H1 (cell line): ENCODE measurements at regions not wholly inside any gene's neighbourhood (a gene's known extent, or its start where the extent isn't known, plus 50 kb on each side); places are given as distances from the start of the nearest gene placed in this dataset.

Experiments
- CTCF ChIA-PET: fragments of 300-600 bp; sonication (Branson Sonifier 250); formaldehyde crosslinking; loops from one replicate; lab custom pipeline; 2021; ENCODE audit not compliant: partially characterized antibody; lab: Charles Lee
- POLR2A ChIA-PET: fragments of 300-600 bp; sonication (Branson Sonifier 250); formaldehyde crosslinking; loops from one replicate; lab custom pipeline; 2021; ENCODE audit warnings: inconsistent platforms; ENCODE audit not compliant: partially characterized antibody; lab: Charles Lee
- DNase-seq, 2 experiments: peaks; one replicate each; pipeline versions ENCODE4 v3.0.0 to v3.0.0-alpha.2; 2010 to 2022; ENCODE audit warnings: low spot score in 2 of 2, low read depth in 1 of 2, mixed read lengths in 1 of 2
- FAIRE-seq: peaks from 2 replicates; lab custom pipeline; 2011; peaks lifted over from hg19 to GRCh38; lab: Jason Lieb, UNC
- H2AFZ ChIP-seq: 2 replicates; pipeline ENCODE4 v1.8.1; 2012; ENCODE audit warnings: low read length, inconsistent platforms
- H2AK5ac ChIP-seq: 2 replicates; pipeline ENCODE4 v1.6.1; 2013; ENCODE audit warnings: low read depth, low read length
- H2BK120ac ChIP-seq: replicated peaks from 2 replicates; pipeline ENCODE3; 2013; ENCODE audit warnings: low read depth, low read length, inconsistent platforms
- H2BK12ac ChIP-seq: 2 replicates; pipeline ENCODE4 v1.6.1; 2013; ENCODE audit warnings: low read depth, low read length
- H2BK15ac ChIP-seq: 2 replicates; pipeline ENCODE4 v1.6.1; 2013; ENCODE audit warnings: low read length
- H2BK20ac ChIP-seq: 2 replicates; pipeline ENCODE4 v1.6.1; 2013; ENCODE audit warnings: low read length
- H2BK5ac ChIP-seq: 2 replicates; pipeline ENCODE4 v1.6.1; 2013; ENCODE audit warnings: low read depth, low read length
- H3K14ac ChIP-seq: 2 replicates; pipeline ENCODE4 v1.6.1; 2013; ENCODE audit warnings: inconsistent platforms; ENCODE audit not compliant: insufficient read length
- H3K18ac ChIP-seq: 2 replicates; pipeline ENCODE4 v1.6.1; 2013; ENCODE audit warnings: low read length; ENCODE audit errors: extremely low read depth
- H3K23ac ChIP-seq: 2 replicates; pipeline ENCODE4 v1.6.1; 2013; ENCODE audit warnings: inconsistent platforms; ENCODE audit not compliant: insufficient read length
- H3K23me2 ChIP-seq: 2 replicates; pipeline ENCODE4 v1.6.1; 2013; ENCODE audit warnings: low read depth, low read length
- H3K27ac ChIP-seq: 2 replicates; pipeline ENCODE4 v1.6.1; 2011; ENCODE audit warnings: low read depth, low read length, inconsistent platforms
- H3K27me3 ChIP-seq, 4 experiments: replicated peaks in 1 of 4; 1 replicate in 1 of 4; 2 replicates in 3 of 4; pipeline versions ENCODE4 v1.6.1 to v1.8.1; 2011 to 2013; ENCODE audit warnings: low read length in 3 of 4, mild to moderate bottlenecking in 3 of 4, inconsistent platforms in 2 of 4, mixed read lengths in 2 of 4, moderate library complexity in 1 of 4; ENCODE audit not compliant: control insufficient read depth in 3 of 4, insufficient read depth in 3 of 4; ENCODE audit errors: extremely low read depth in 1 of 4
- H3K36me3 ChIP-seq, 4 experiments: 2 replicates each; pipeline versions ENCODE4 v1.6.1 to v1.8.1; 2011 to 2013; ENCODE audit warnings: mild to moderate bottlenecking in 4 of 4, low read length in 3 of 4, moderate library complexity in 2 of 4, control low read depth in 1 of 4, inconsistent platforms in 1 of 4; ENCODE audit not compliant: insufficient read depth in 4 of 4, control insufficient read depth in 2 of 4
- H3K4ac ChIP-seq: replicated peaks from 2 replicates; pipeline ENCODE3; 2013; ENCODE audit warnings: low read length, low read depth, mixed read lengths, inconsistent platforms; ENCODE audit not compliant: insufficient read length
- H3K4me1 ChIP-seq, 4 experiments: replicated peaks in 1 of 4; 1 replicate in 1 of 4; 2 replicates in 3 of 4; pipeline versions ENCODE4 v1.6.1 to v1.8.1; 2011 to 2013; ENCODE audit warnings: low read length in 3 of 4, inconsistent platforms in 2 of 4, mixed read lengths in 1 of 4; ENCODE audit not compliant: insufficient read depth in 4 of 4, control insufficient read depth in 3 of 4
- H3K4me2 ChIP-seq, 2 experiments: 2 replicates each; pipeline versions ENCODE4 v1.6.1 to v1.8.1; 2011 to 2013; ENCODE audit warnings: low read depth in 2 of 2, low read length in 2 of 2, control low read depth in 1 of 2, inconsistent platforms in 1 of 2, mild to moderate bottlenecking in 1 of 2; ENCODE audit not compliant: insufficient read depth in 1 of 2
- H3K4me3 ChIP-seq, 4 experiments: fragments of 200-600, 300-600 bp in 1 of 4; sonication (generic), shearing (Covaris generic), sonication (Bioruptor Twin) in 1 of 4; 2 replicates each; pipeline versions ENCODE4 v1.5.1 to v1.8.1; 2011 to 2016; ENCODE audit warnings: low read length in 4 of 4, low read depth in 3 of 4, control low read depth in 2 of 4, inconsistent platforms in 2 of 4, mild to moderate bottlenecking in 2 of 4, mixed read lengths in 1 of 4, moderate library complexity in 1 of 4; ENCODE audit not compliant: insufficient read depth in 2 of 4; ENCODE audit errors: extremely low read depth in 1 of 4
- H3K56ac ChIP-seq: replicated peaks from 2 replicates; pipeline ENCODE3; 2013; ENCODE audit warnings: low read depth, mild to moderate bottlenecking, mixed read lengths, low read length, inconsistent platforms; ENCODE audit not compliant: insufficient read length
- H3K79me1 ChIP-seq: 2 replicates; pipeline ENCODE4 v1.6.1; 2013; ENCODE audit warnings: low read depth, low read length, control low read depth
- H3K79me2 ChIP-seq, 2 experiments: 2 replicates each; pipeline versions ENCODE4 v1.6.1 to v1.8.1; 2012 to 2013; ENCODE audit warnings: low read length in 2 of 2, mild to moderate bottlenecking in 2 of 2, inconsistent platforms in 1 of 2; ENCODE audit not compliant: insufficient read depth in 2 of 2, control insufficient read depth in 1 of 2
- H3K9ac ChIP-seq, 4 experiments: replicated peaks in 1 of 4; 1 replicate in 1 of 4; 2 replicates in 3 of 4; pipeline versions ENCODE4 v1.6.1 to v1.8.1; 2011 to 2013; ENCODE audit warnings: low read depth in 3 of 4, low read length in 3 of 4, control low read depth in 2 of 4, mild to moderate bottlenecking in 2 of 4, moderate library complexity in 2 of 4, inconsistent platforms in 1 of 4; ENCODE audit errors: extremely low read depth in 1 of 4
- H3K9me3 ChIP-seq, 2 experiments: 2 replicates each; pipeline versions ENCODE4 v1.6.1 to v1.8.1; 2012 to 2013; ENCODE audit warnings: mild to moderate bottlenecking in 2 of 2, moderate library complexity in 2 of 2, control low read depth in 1 of 2, inconsistent platforms in 1 of 2, low read depth in 1 of 2, low read length in 1 of 2, mixed read lengths in 1 of 2; ENCODE audit not compliant: insufficient read depth in 2 of 2
- H4K20me1 ChIP-seq, 2 experiments: replicated peaks in 1 of 2; 2 replicates each; pipeline versions ENCODE3 to v1.8.1; 2011 to 2013; ENCODE audit warnings: inconsistent platforms in 2 of 2, low read length in 2 of 2, mild to moderate bottlenecking in 1 of 2; ENCODE audit not compliant: insufficient read depth in 2 of 2, control insufficient read depth in 1 of 2
- H4K5ac ChIP-seq: 2 replicates; pipeline ENCODE4 v1.6.1; 2013; ENCODE audit warnings: low read length, low read depth, mixed read lengths, inconsistent platforms; ENCODE audit not compliant: insufficient read length
- H4K8ac ChIP-seq: 2 replicates; pipeline ENCODE4 v1.8.0; 2013; ENCODE audit warnings: mild to moderate bottlenecking, moderate library complexity, low read length, inconsistent platforms; ENCODE audit not compliant: insufficient read depth; ENCODE audit errors: extremely low read depth
- H4K91ac ChIP-seq: replicated peaks from 2 replicates; pipeline ENCODE3; 2013; ENCODE audit warnings: low read length, mixed read lengths, inconsistent platforms; ENCODE audit not compliant: insufficient read length
- BCL11A ChIP-seq, 2 experiments: IDR thresholded peaks; one replicate each; pipeline ENCODE4 v1.6.1; 2011; ENCODE audit warnings: low read depth in 2 of 2, low read length in 2 of 2, mild to moderate bottlenecking in 2 of 2
- CBX5 ChIP-seq: fragments of 300-800, 300-1000 bp; sonication (generic); IDR thresholded peaks from 2 replicates; pipeline ENCODE4 v1.7.1; 2016; ENCODE audit warnings: antibody characterized with exemption, low read length, low read depth
- EP300 ChIP-seq, 2 experiments: IDR thresholded peaks; 1 replicate in 1 of 2; 2 replicates in 1 of 2; pipeline ENCODE4 v1.6.1; 2011 to 2012; ENCODE audit warnings: low read depth in 2 of 2, low read length in 2 of 2, mild to moderate bottlenecking in 2 of 2, borderline replicate concordance in 1 of 2, inconsistent platforms in 1 of 2, moderate library complexity in 1 of 2
- FOSL1 ChIP-seq: IDR thresholded peaks from 2 replicates; pipeline ENCODE4 v1.6.1; 2011; ENCODE audit warnings: mild to moderate bottlenecking, low read depth, low read length, moderate library complexity; ENCODE audit not compliant: insufficient read depth
- HDAC6 ChIP-seq: IDR thresholded peaks from one replicate; pipeline ENCODE4 v1.7.1; 2012; ENCODE audit warnings: low read depth, mild to moderate bottlenecking, inconsistent platforms, low read length, moderate library complexity
- KDM1A ChIP-seq: fragments of 200-600, 300-600 bp; sonication (generic); IDR thresholded peaks from 2 replicates; pipeline ENCODE4 v1.7.1; 2016; ENCODE audit warnings: mild to moderate bottlenecking, low read length, borderline replicate concordance
- WGBS, 2 experiments: shearing (Covaris generic) in 1 of 2; methylation state at CpG; one replicate each; pipeline versions ENCODE4 v1.1.6 to v1.1.7; 2013 to 2015; ENCODE audit warnings: low lambda C conversion rate in 2 of 2, mixed read lengths in 2 of 2, inconsistent platforms in 1 of 2, low coverage in 1 of 2, missing lambda C conversion rate in 1 of 2; ENCODE audit not compliant: insufficient replicate concordance in 2 of 2, insufficient coverage in 1 of 2, insufficient read length in 1 of 2; ENCODE audit errors: extremely low coverage in 1 of 2, missing lambda C conversion rate in 1 of 2; 5-methylcytosine and 5-hydroxymethylcytosine counted together
- TF ChIP-seq, protein P1 (sequence below): IDR thresholded peaks from 2 replicates; pipeline ENCODE4 v1.6.1; 2012; ENCODE audit warnings: inconsistent platforms
- TF ChIP-seq, protein P2 (sequence below): IDR thresholded peaks from 2 replicates; pipeline ENCODE4 v1.6.1; 2011; ENCODE audit warnings: low read depth, mild to moderate bottlenecking, low read length; ENCODE audit not compliant: insufficient read depth
- TF ChIP-seq, protein P3 (sequence below): IDR thresholded peaks from 2 replicates; pipeline ENCODE4 v1.6.1; 2012; ENCODE audit warnings: inconsistent platforms

DNA sequence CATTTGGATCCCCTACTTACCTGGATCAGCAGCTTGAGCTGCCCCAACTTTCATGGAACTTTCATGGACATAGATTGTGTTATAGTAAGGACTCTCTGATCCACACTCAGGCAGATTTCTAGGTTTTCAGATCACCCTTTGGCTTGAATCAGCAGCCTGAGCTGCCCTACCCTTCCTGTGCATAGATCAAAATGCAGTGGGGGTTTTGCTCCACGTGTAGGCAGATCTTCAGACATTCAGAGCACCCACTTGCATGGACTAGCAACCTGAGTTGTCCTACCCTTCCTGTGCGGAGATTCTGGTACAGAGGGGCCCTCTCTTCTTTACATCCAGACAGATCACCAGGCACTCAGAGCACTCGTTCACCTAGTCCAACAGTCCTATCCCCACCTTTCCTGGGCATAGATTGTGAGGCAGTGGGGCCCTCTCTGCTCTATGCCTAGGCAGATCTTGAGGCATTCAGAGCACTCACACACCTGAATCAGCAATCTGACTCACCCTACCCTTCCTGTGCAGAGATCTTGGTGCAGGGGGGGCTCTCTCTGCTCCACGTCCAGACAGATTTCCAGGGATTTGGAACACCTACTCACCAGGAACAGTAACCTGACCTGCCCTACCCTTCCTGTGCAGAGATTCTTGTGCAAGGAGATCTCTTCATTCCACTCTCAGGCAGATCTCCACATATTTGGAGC, 705.2 kb upstream of the NRSN1 start:
- Histone ChIP-seq H2AFZ (no peak overlapping the region), H3K79me2 (no peaks in the 10 kb centered on the region), H3K4me3 (no peak overlapping the region), H3K27ac (no peak overlapping the region), H4K91ac (no peak overlapping the region), H3K4me1 (no peaks in the 10 kb centered on the region), H3K9ac (no peak overlapping the region), H3K4me2 (no peak overlapping the region), H3K9me3 (peaks cover 0 to 2% of the 10 kb centered on the region in 2 experiments; a peak in 1 of 4 replicates), H2BK120ac (no peak overlapping the region), H3K4ac (no peak overlapping the region), H2BK5ac (no peak overlapping the region), H3K79me1 (no peaks in the 10 kb centered on the region), H4K5ac (no peak overlapping the region), H3K36me3 (no peaks in the 10 kb centered on the region), H2BK15ac (no peak overlapping the region), H2AK5ac (no peak overlapping the region), H3K18ac (no peak overlapping the region), H2BK12ac (no peak overlapping the region), H2BK20ac (no peak overlapping the region), H3K56ac (no peak overlapping the region), H3K23me2 (no peaks in the 10 kb centered on the region), H4K20me1 (no peaks in the 10 kb centered on the region), H3K14ac (no peak overlapping the region), H4K8ac (no peak overlapping the region; the same call in 1 of the 2 replicates), H3K27me3 (no peaks in the 10 kb centered on the region), H3K23ac (no peak overlapping the region)
- no peak for FAIRE-seq
- 90% methylated on average over 4 of the region's 4 CpGs; no CpG with 5 or more reads in 1 of the 2 experiments for WGBS, 2 experiments
- CTCF ChIA-PET, result no interaction called here
- DNase-seq, result no peak
- POLR2A ChIA-PET, result no interaction called here
- TF ChIP-seq FOSL1 (no peak), EP300 (IDR thresholded peaks at IDR 0.05; ENCODE audit: borderline replicate concordance in 1 of 2, low read depth in 2 of 2, low read length in 2 of 2) (no peak), KDM1A (no peak), CBX5 (no peak), HDAC6 (no peak), BCL11A (IDR thresholded peaks at IDR 0.05; ENCODE audit: low read depth in 2 of 2, low read length in 2 of 2) (no peak)
- TF ChIP-seq, protein P1, sequence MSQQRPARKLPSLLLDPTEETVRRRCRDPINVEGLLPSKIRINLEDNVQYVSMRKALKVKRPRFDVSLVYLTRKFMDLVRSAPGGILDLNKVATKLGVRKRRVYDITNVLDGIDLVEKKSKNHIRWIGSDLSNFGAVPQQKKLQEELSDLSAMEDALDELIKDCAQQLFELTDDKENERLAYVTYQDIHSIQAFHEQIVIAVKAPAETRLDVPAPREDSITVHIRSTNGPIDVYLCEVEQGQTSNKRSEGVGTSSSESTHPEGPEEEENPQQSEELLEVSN, result no peak
- TF ChIP-seq, protein P2, sequence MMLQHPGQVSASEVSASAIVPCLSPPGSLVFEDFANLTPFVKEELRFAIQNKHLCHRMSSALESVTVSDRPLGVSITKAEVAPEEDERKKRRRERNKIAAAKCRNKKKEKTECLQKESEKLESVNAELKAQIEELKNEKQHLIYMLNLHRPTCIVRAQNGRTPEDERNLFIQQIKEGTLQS, result no peak
- TF ChIP-seq, protein P3, sequence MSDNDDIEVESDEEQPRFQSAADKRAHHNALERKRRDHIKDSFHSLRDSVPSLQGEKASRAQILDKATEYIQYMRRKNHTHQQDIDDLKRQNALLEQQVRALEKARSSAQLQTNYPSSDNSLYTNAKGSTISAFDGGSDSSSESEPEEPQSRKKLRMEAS, result no peak
